Activated CD4-positive, alpha-beta T cell treated with anti-CD3 and anti-CD28 coated beads, Interleukin-2, amount 50 U/mL, for 16 hours (primary cell): ENCODE measurements at regions not wholly inside any gene's neighbourhood (a gene's known extent, or its start where the extent isn't known, plus 50 kb on each side); places are given as distances from the start of the nearest gene placed in this dataset.

Experiments used
- DNase-seq: peaks from one replicate; pipeline ENCODE4 v3.0.0-alpha.2; 2020

GRCh38 chr13:44024167-44024845, 144.6 kb downstream of the LACC1 start:
- no peak for DNase-seq

- no peak for DNase-seq
Measured at GRCh38 chr13:44024846-44025195, 145.1 kb downstream of the LACC1 start.

GRCh38 chr13:44026194-44026593, 146.5 kb downstream of the LACC1 start:
- DNase-seq: no peak

- DNase-seq: no peak
Measured at GRCh38 chr13:44028734-44029133, 149.0 kb downstream of the LACC1 start.

- no peak for DNase-seq
Measured at GRCh38 chr13:44030615-44031014, 150.9 kb downstream of the LACC1 start.

- DNase-seq: no peak
Measured at GRCh38 chr13:44031555-44031954, 151.9 kb downstream of the LACC1 start.

- no peak for DNase-seq
Measured at GRCh38 chr13:44032802-44033201, 153.1 kb downstream of the LACC1 start.

GRCh38 chr13:44035400-44035799, 155.7 kb downstream of the LACC1 start:
- no peak for DNase-seq

GRCh38 chr13:44040070-44040817, 160.5 kb downstream of the LACC1 start:
- no peak for DNase-seq

GRCh38 chr13:44040818-44041100, 161.1 kb downstream of the LACC1 start:
- DNase-seq: no peak

- DNase-seq: no peak
Measured at GRCh38 chr13:44044547-44045179, 165.0 kb downstream of the LACC1 start.

- DNase-seq: no peak
Measured at GRCh38 chr13:44045180-44045562, 165.5 kb downstream of the LACC1 start.

GRCh38 chr13:44046428-44046827, 166.7 kb downstream of the LACC1 start:
- DNase-seq: no peak

- DNase-seq: no peak
Measured at GRCh38 chr13:44048326-44048725, 168.6 kb downstream of the LACC1 start.

- DNase-seq: no peak
Measured at GRCh38 chr13:44049081-44049945, 169.6 kb downstream of the LACC1 start.

- DNase-seq: peak; percentile 6
Measured at GRCh38 chr13:44050450-44051063, 170.9 kb downstream of the LACC1 start.

GRCh38 chr13:44051405-44051804, 171.7 kb downstream of the LACC1 start:
- DNase-seq: no peak

GRCh38 chr13:44051918-44052675, 172.4 kb downstream of the LACC1 start:
- DNase-seq: no peak

GRCh38 chr13:44052780-44053184, 173.1 kb downstream of the LACC1 start:
- DNase-seq: no peak

GRCh38 chr13:44053208-44053607, 173.5 kb downstream of the LACC1 start:
- DNase-seq: no peak

GRCh38 chr13:44054525-44054924, 174.8 kb downstream of the LACC1 start:
- no peak for DNase-seq

GRCh38 chr13:44055681-44056080, 176.0 kb downstream of the LACC1 start:
- DNase-seq: peak; percentile 24
